ENCODE measurements at regions not wholly inside any gene's neighbourhood (a gene's known extent, or its start where the extent isn't known, plus 50 kb on each side); places are given as distances from the start of the nearest gene placed in this dataset.

DNA sequence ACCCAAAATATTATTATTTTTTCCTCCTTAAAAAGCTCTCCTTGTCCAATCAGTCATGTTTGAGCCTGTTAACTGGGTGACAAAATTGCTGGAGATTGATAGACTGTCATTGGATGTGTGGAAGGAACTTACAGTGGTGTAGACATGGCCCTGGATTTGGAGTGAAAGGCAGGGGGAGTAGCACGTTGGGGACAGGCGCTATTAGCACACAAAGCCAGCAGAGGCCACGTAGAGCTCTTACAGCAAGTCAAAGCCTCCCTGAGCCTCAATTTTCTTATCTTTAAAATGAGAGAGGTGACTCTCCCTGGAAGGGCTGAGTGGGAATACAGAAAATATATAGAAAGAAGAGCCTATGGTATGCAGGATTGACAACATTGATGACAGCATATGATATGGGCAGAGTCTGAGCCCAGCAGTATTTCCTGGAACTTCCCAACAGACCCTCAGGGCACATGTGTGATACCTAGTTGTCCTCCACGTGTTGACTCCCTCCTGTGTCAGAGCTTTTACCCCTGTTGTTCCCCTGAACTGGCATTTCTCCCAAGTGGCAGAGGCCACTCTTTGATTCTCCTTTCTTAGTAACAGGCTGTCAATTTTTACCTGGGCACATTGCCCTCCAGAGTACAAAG lies 504.9 kb downstream of the VRK1 start:
- no peak for TF ChIP-seq POLR2A (IDR thresholded peaks at IDR 0.05; ENCODE audit: low read depth, low read length)
- no peak for DNase-seq (ENCODE audit: insufficient read length, low spot score)
- no peak for FAIRE-seq

GRCh38 chr14:97306133-97306759 lies 509.1 kb downstream of the VRK1 start:
- DNase-seq (ENCODE audit: insufficient read length, low spot score), result no peak
- no peak for TF ChIP-seq POLR2A (IDR thresholded peaks at IDR 0.05; ENCODE audit: low read depth, low read length)
- FAIRE-seq, result no peak

DNA sequence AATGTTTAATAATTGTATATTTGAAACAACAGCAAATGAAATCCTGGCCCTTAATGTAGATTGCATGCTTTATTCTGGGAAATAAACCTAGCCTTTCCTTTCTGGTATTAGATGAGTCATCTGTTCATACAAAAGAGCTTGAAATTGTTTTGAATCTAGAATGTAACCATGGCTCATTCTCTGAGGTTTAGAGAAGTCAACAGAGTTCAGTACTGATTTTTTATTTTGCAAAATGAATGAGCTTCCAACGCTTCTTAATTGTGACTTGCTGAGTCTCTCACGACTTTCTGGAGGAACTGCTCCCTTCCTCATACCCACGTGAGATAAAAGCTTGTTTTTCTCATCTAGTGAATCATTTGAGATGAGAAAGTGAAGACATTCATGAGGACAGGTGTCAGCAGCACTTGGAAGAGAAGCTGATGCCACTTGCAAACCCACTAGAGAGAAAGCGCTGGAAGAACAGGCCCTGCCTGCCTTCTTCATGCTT lies 509.6 kb downstream of the VRK1 start:
- FAIRE-seq, result no peak
- no peak for TF ChIP-seq POLR2A (IDR thresholded peaks at IDR 0.05; ENCODE audit: low read depth, low read length)
- no peak for DNase-seq (ENCODE audit: insufficient read length, low spot score)

GRCh38 chr14:97311411-97311810 lies 514.2 kb downstream of the VRK1 start:
- TF ChIP-seq POLR2A (IDR thresholded peaks at IDR 0.05; ENCODE audit: low read depth, low read length), result no peak
- DNase-seq (ENCODE audit: insufficient read length, low spot score) (no peak), FAIRE-seq (no peak)

DNA sequence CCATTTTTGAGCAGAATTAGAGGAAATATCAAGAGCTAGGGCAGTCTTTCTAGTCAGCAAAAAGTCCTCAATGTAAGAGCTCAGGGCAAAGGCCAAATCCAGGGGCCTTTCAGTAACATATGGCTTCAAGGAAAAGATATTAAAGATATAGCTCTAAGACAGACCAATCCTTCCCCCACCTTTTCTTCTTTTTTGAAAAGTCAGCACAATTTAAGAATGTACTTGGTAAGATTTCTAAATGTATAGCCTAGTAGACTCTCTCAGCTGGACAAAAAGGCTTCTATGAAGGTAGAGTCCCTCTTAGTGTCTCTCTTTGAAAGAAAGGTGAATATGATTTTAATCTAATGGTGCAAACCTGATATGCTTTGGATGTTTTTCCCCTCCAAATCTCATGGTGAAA lies 515.7 kb downstream of the VRK1 start:
- DNase-seq (ENCODE audit: insufficient read length, low spot score) (no peak), FAIRE-seq (no peak)
- no peak for TF ChIP-seq POLR2A (IDR thresholded peaks at IDR 0.05; ENCODE audit: low read depth, low read length)

- FAIRE-seq, result no peak
- no peak for DNase-seq (ENCODE audit: insufficient read length, low spot score)
- TF ChIP-seq POLR2A (IDR thresholded peaks at IDR 0.05; ENCODE audit: low read depth, low read length), result no peak
Observed at GRCh38 chr14:97315790-97316189, 518.6 kb downstream of the VRK1 start.

- TF ChIP-seq POLR2A (IDR thresholded peaks at IDR 0.05; ENCODE audit: low read depth, low read length), result no peak
- FAIRE-seq (no peak), DNase-seq (ENCODE audit: insufficient read length, low spot score) (no peak)
Observed at GRCh38 chr14:97318380-97318779, 521.2 kb downstream of the VRK1 start.

- TF ChIP-seq POLR2A (IDR thresholded peaks at IDR 0.05; ENCODE audit: low read depth, low read length), result no peak
- no peak for DNase-seq (ENCODE audit: insufficient read length, low spot score)
- no peak for FAIRE-seq
Observed at GRCh38 chr14:97319691-97320090, 522.5 kb downstream of the VRK1 start.

DNA sequence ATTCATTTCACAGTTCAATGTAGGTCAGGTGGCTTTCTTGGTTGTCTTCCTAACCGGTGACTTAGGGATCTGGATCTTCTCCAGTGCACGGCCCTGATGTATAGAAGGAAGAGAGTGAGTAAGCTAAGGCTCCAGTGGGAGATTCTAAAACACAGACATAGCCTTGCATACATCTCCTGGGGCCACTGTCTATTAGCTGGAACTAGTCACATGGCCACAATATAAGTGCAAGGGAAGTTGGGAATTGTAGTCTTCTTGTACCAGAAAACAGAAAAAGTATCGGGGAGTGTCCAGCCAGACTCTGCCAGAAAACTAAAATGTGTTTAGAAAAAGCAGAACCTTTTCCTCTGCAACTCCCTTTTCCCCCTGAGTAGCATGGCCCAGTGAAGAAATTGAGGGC lies 531.6 kb downstream of the VRK1 start:
- no peak for FAIRE-seq
- TF ChIP-seq POLR2A (IDR thresholded peaks at IDR 0.05; ENCODE audit: low read depth, low read length), result no peak
- DNase-seq (ENCODE audit: insufficient read length, low spot score), result no peak

DNA sequence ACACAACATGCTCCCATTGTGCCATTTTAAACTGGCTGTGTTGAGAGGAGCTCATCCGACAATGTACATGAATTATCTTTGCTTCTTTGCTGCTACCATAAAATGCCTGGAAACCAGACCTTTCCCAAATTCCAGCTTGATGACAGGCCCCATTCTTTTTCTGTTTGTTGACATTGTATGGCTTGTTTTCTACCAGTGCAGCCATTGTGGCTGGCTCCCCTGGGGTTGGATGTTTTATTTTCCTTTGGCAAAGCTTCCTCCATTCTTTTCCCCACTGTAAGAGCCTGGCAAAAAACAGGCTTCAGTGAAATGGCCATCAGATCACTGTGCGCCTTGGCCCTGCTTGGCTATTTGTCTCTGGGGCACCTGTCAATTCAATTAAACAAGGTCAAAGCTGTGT lies 532.5 kb downstream of the VRK1 start:
- no peak for FAIRE-seq
- TF ChIP-seq POLR2A (IDR thresholded peaks at IDR 0.05; ENCODE audit: low read depth, low read length), result no peak
- DNase-seq (ENCODE audit: insufficient read length, low spot score), result no peak

- no peak for TF ChIP-seq POLR2A (IDR thresholded peaks at IDR 0.05; ENCODE audit: low read depth, low read length)
- no peak for FAIRE-seq
Observed at GRCh38 chr14:97331058-97331457, 533.9 kb downstream of the VRK1 start.

GRCh38 chr14:97331526-97331925 lies 534.3 kb downstream of the VRK1 start:
- no peak for FAIRE-seq
- no peak for DNase-seq (ENCODE audit: insufficient read length, low spot score)
- no peak for TF ChIP-seq POLR2A (IDR thresholded peaks at IDR 0.05; ENCODE audit: low read depth, low read length)

More at GRCh38 chr14:97331058-97331457, 533.9 kb downstream of the VRK1 start:
- DNase-seq (ENCODE audit: insufficient read length, low spot score), result no peak

DNA sequence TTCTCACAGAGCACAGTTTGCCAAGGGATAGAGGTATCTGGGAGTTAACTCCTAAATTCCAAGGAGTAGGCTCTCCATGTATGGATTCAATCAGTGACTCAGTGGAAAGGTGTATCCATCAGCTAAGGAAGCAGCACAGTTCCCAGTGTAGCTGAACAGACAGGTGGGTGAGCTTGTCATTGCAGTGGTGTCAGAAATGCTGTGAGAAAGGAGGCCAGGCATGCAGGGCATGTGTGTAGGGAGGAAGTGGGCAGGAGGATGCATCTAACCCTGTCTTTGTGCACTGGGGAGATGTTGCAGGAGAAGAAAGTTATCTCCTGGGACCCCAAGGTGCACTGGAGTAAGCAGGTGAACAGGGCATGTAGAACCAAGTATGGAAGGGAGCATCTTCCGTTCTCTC lies 539.0 kb downstream of the VRK1 start:
- FAIRE-seq, result no peak
- TF ChIP-seq POLR2A (IDR thresholded peaks at IDR 0.05; ENCODE audit: low read depth, low read length), result no peak
- DNase-seq (ENCODE audit: insufficient read length, low spot score), result no peak

DNA sequence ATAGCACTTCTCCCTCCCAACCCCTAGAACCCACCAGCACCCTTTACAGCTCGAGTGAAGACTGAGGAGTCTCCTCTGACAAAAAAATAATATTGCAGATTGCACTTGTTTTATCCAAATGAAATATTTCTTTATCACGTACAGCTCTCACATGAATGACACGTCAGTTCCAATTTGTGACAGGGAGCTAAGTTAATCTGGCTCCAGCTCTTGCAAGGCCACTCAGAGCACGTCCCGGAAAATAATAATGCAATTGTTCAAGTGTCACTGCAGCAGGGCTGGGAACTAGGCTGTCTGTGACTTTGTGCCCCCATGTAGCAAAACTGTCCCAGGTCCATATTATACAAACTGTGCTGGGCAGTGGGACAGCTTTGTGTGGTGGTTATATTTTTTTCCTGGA lies 539.6 kb downstream of the VRK1 start:
- no peak for FAIRE-seq
- DNase-seq (ENCODE audit: insufficient read length, low spot score), result no peak
- TF ChIP-seq POLR2A (IDR thresholded peaks at IDR 0.05; ENCODE audit: low read depth, low read length), result no peak

- no peak for TF ChIP-seq POLR2A (IDR thresholded peaks at IDR 0.05; ENCODE audit: low read depth, low read length)
- DNase-seq (ENCODE audit: insufficient read length, low spot score), result no peak
- FAIRE-seq, result no peak
Observed at GRCh38 chr14:97337267-97337666, 540.1 kb downstream of the VRK1 start.

Measured in H54 (cell line).